ENCODE measurements at regions not wholly inside any gene's neighbourhood (a gene's known extent, or its start where the extent isn't known, plus 50 kb on each side); places are given as distances from the start of the nearest gene placed in this dataset.
"Not testable (repeated sequence)": the region's sequence is repeated elsewhere in the genome, so short reads cannot be mapped to it uniquely, and the experiment has no call there.

- no peaks in the 10 kb centered on the region for H3K27me3 ChIP-seq
- TF ChIP-seq CTCF (IDR thresholded peaks at IDR 0.05) (no peak), POLR2A (IDR thresholded peaks at IDR 0.05) (no peak), EP300 (IDR thresholded peaks at IDR 0.05; ENCODE audit: low read depth) (no peak), POLR2AphosphoS5 (IDR thresholded peaks at IDR 0.05) (no peak)
- in situ Hi-C loops (cut with MboI; ENCODE audit: low pct_ligation_motif_present in 1 of 4, low pct_unique_long_range_greater_than_20kb in 1 of 4, low sequenced_read_pairs in 3 of 4), result no loop called here
- no peak for DNase-seq
- WGBS, 2 donors (ENCODE audit: low coverage in 1 of 2), result 83% methylated on average over 2 of the region's 2 CpGs; no CpG with 5 or more reads in 1 of the 2 donors
- intact Hi-C loops (cut with DNase I; ENCODE audit: low total_unique reads), result no loop called here
- no peaks in the 10 kb centered on the region for H3K9me3 ChIP-seq
- H3K27ac ChIP-seq, result no peak overlapping the region
- no peaks in the 10 kb centered on the region for H3K36me3 ChIP-seq
- no peaks in the 10 kb centered on the region for H3K4me1 ChIP-seq
- no peak overlapping the region for H3K4me3 ChIP-seq
Observed at GRCh38 chr1:70608815-70609214, 197.7 kb downstream of the CTH start.

GRCh38 chr1:70610164-70610563, 199.1 kb downstream of the CTH start:
- 20 to 74% methylated on average over 1 to 3 of the region's 3 CpGs for WGBS, 2 donors (ENCODE audit: low coverage in 1 of 2)
- H3K36me3 ChIP-seq; H3K4me1 ChIP-seq; in situ Hi-C loops (cut with MboI; ENCODE audit: low pct_ligation_motif_present in 1 of 4, low pct_unique_long_range_greater_than_20kb in 1 of 4, low sequenced_read_pairs in 3 of 4); H3K9me3 ChIP-seq; H3K4me3 ChIP-seq; DNase-seq; intact Hi-C loops (cut with DNase I; ENCODE audit: low total_unique reads); H3K27ac ChIP-seq; H3K27me3 ChIP-seq: not testable (repeated sequence)

- Histone ChIP-seq H3K27ac (no peak overlapping the region), H3K36me3 (no peaks in the 10 kb centered on the region), H3K9me3 (no peaks in the 10 kb centered on the region), H3K4me1 (no peaks in the 10 kb centered on the region), H3K4me3 (no peak overlapping the region), H3K27me3 (no peaks in the 10 kb centered on the region)
- DNase-seq, result no peak
- 51 to 83% methylated on average over 3 of the region's 3 CpGs for WGBS, 2 donors (ENCODE audit: low coverage in 1 of 2)
- in situ Hi-C loops (cut with MboI; ENCODE audit: low pct_ligation_motif_present in 1 of 4, low pct_unique_long_range_greater_than_20kb in 1 of 4, low sequenced_read_pairs in 3 of 4) (no loop called here), intact Hi-C loops (cut with DNase I; ENCODE audit: low total_unique reads) (no loop called here)
- no peak for TF ChIP-seq EP300 (IDR thresholded peaks at IDR 0.05; ENCODE audit: low read depth)
- no peak for TF ChIP-seq POLR2A (IDR thresholded peaks at IDR 0.05)
- no peak for TF ChIP-seq POLR2AphosphoS5 (IDR thresholded peaks at IDR 0.05)
- TF ChIP-seq CTCF (IDR thresholded peaks at IDR 0.05), result no peak
Observed at GRCh38 chr1:70616946-70617345, 205.9 kb downstream of the CTH start.

GRCh38 chr1:70617728-70618127, 206.7 kb downstream of the CTH start:
- Histone ChIP-seq H3K4me1 (no peaks in the 10 kb centered on the region), H3K27ac (no peak overlapping the region), H3K36me3 (no peaks in the 10 kb centered on the region), H3K9me3 (no peaks in the 10 kb centered on the region), H3K27me3 (no peaks in the 10 kb centered on the region), H3K4me3 (no peak overlapping the region)
- no peak for DNase-seq
- in situ Hi-C loops (cut with MboI; ENCODE audit: low pct_ligation_motif_present in 1 of 4, low pct_unique_long_range_greater_than_20kb in 1 of 4, low sequenced_read_pairs in 3 of 4), result no loop called here
- TF ChIP-seq CTCF (IDR thresholded peaks at IDR 0.05) (no peak), EP300 (IDR thresholded peaks at IDR 0.05; ENCODE audit: low read depth) (no peak), POLR2AphosphoS5 (IDR thresholded peaks at IDR 0.05) (no peak), POLR2A (IDR thresholded peaks at IDR 0.05) (no peak)
- intact Hi-C loops (cut with DNase I; ENCODE audit: low total_unique reads), result no loop called here
- 65 to 79% methylated on average over 2 of the region's 2 CpGs for WGBS, 2 donors (ENCODE audit: low coverage in 1 of 2)

- H3K9me3 ChIP-seq, result no peaks in the 10 kb centered on the region
- no peak for DNase-seq
- no peak for TF ChIP-seq EP300 (IDR thresholded peaks at IDR 0.05; ENCODE audit: low read depth)
- no peak for TF ChIP-seq CTCF (IDR thresholded peaks at IDR 0.05)
- TF ChIP-seq POLR2A (IDR thresholded peaks at IDR 0.05), result no peak
- no peak for TF ChIP-seq POLR2AphosphoS5 (IDR thresholded peaks at IDR 0.05)
- H3K36me3 ChIP-seq, result no peaks in the 10 kb centered on the region
- 42 to 44% methylated on average over 3 to 4 of the region's 4 CpGs for WGBS, 2 donors (ENCODE audit: low coverage in 1 of 2)
- H3K4me3 ChIP-seq, result no peak overlapping the region
- in situ Hi-C loops (cut with MboI; ENCODE audit: low pct_ligation_motif_present in 1 of 4, low pct_unique_long_range_greater_than_20kb in 1 of 4, low sequenced_read_pairs in 3 of 4) (no loop called here), intact Hi-C loops (cut with DNase I; ENCODE audit: low total_unique reads) (no loop called here)
- no peak overlapping the region for H3K27ac ChIP-seq
- H3K4me1 ChIP-seq, result no peaks in the 10 kb centered on the region
- H3K27me3 ChIP-seq, result no peaks in the 10 kb centered on the region
Observed at GRCh38 chr1:70627910-70628309, 216.8 kb downstream of the CTH start.
